Tongue (tissue), 1 donor: ENCODE measurements at regions not wholly inside any gene's neighbourhood (a gene's known extent, or its start where the extent isn't known, plus 50 kb on each side); places are given as distances from the start of the nearest gene placed in this dataset.
A peak's percentile ranks its signal among the peaks of the same experiment; 100 is the strongest.
"Not testable (repeated sequence)": the region's sequence is repeated elsewhere in the genome, so short reads cannot be mapped to it uniquely, and the experiment has no call there.

Experiments used
- DNase-seq: peaks from one replicate; pipeline ENCODE4 v3.0.0-alpha.2; 2015

DNA sequence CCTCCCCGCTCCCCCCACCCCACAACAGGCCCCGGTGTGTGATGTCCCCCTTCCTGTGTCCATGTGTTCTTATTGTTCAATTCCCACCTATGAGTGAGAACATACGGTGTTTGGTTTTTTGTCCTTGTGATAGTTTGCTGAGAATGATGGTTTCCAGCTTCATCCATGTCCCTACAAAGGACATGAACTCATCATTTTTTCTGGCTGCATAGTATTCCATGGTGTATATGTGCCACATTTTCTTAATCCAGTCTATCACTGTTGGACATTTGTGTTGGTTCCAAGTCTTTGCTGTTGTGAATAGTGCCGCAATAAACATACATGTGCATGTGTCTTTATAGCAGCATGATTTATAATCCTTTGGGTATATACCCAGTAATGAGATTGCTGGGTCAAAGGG lies 104.3 kb downstream of the MTPN start:
- DNase-seq, result not testable (repeated sequence)

DNA sequence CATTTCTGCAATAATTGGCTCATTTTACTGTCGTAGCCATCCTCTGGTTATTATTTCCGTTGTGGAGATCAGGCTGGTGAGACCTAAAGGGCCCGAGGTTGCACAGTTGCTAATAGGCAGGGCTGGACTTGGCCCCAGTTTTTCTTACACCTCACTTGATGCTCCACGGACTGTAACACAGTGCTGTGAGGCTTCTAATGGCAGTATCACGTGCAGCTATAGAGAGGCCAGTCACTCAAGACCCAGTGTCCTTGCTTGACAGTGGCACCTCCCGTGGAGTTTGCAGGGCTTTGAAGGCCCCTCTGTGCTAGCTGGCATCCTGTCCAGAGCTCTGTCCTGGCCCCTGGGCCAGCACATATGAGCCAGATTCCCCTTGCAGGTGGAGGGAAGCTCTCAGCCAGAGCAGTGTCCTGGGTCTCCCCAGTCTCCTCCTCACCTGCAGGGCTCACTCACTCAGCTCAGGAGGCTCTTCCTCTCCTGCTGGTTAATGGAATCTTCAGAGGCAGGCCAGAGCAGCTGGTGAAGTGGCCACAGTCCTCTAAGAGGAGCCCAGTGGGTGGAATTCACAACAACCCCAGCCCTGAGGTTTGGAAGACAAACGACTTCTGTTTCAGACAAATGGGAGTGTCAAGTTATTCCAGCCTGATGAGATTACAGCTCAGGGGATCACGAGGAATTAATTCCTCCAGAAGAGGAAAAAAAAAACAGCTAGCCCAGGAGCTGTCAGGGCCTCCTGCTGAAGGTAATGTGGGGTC lies 114.2 kb upstream of the FAM180A start:
- DNase-seq, result peak; percentile 43

GRCh38 chr7:135859538-135859937 lies 110.9 kb upstream of the FAM180A start:
- no peak for DNase-seq

DNA sequence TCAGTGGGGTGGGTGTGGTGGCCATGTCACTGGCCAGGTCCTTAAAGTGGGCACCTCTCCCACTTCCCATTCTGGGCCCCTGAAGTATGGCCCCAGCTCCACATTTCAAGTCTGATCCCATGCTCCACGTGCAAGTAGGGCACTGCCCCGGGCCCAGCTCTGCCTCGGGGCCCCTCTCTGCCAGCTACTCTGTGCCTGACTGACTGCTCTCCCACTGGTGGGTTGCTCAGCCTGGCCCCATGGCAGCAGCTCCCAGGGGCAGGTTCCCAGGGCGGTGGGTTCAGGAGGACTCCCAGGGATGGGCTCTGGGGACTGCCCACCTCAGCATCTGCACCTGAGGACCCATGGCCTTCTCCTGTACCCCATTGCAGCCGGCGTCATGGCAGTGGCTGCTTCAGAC lies 110.2 kb upstream of the FAM180A start:
- no peak for DNase-seq

DNA sequence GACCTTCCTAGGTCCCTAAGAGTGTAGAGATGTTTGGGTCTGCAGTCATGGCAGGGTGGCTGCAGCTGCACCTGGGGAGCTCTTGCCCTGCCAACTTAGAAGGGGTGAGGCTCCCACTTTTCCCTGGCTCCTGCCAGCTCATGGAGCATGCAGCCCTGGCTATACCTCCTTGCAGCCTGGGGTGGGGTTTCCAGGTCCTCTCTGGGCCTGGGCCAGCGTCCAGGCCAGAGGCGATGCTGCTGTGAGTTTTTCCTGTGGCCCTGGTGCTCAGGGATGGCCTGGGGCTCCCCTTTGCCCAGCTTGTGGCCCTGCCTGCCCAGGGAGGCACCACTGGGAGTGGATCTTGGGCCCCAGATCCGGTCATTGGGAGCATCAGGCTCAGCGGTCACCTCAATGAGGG lies 109.8 kb upstream of the FAM180A start:
- no peak for DNase-seq

DNA sequence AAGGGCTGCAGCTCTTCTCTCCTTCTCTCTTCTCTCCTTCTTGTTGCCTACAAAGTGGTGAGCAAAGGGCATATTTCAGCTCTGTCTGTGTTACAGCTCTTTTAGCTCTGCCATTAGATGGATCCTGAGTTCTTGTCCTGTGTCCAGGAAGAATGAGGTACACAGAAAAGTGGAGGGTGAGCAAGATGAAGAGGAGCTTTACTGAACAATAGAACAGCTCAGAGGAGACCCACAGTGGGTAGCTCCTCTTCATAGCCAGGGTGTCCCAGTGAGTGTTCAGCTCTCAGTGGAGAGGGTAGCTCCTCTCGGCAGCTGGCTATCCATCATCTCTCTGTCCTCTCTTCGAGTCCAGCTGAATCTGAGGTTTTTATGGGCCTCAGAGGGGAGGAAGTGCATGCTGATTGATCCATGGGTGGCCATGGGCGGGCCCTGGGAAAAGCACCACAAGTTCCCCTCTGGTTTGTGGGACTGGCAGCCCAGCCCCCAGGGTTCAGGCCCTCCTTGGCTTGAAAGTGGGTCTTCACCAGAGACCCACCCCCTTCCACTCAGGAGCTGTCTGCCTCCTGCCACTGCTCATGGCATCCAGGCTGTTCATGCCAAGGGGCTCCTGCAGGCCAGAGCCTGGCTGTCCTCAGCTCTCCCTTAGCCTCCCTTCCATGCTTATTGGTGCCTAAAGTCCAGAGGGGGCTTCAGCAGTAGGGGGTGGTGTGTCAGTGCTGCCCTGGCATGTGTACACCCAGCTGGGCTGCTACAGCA lies 109.1 kb upstream of the FAM180A start:
- no peak for DNase-seq

- DNase-seq, result no peak
These were observed 107.9 kb upstream of the FAM180A start for GRCh38 chr7:135856356-135857144.

DNA sequence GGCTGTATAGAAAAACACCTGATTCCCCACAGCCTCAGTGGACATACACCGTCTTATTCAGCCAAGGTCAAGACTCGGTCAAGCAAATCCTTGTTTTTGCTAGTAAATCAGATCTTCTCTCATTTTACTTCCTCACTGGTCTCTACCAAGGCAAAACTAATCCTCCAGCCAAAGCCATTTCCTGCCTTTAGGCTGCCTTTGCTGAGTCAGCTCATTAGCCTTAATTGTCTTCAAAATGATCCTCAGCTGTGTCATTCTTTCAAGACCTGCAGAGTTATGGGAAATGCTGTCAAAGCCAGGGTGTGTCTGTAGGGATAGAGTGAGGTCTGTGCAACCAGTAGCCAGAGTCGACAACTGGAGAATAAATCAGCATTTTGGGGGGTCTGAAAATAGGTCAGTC lies 107.2 kb upstream of the FAM180A start:
- peak; percentile 31 for DNase-seq

DNA sequence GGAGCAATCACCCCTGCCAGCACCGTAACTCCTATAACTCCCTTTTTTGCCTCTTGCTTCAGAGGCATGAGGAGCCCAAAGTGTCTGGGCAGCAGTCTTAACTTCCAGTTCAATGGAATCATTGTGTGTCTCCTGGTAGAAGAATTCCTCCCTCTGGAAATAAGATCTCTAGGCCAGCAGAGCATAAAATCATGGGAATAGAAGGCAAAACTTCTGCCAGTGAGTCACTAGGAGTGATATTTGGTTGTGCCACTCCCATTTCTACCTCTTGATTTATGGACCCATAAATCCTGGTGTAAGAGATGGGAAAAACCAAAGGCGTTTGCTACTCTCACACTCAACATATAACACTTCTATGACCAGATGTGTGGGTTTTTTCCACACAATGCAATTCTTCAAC lies 104.9 kb upstream of the FAM180A start:
- DNase-seq, result no peak

DNA sequence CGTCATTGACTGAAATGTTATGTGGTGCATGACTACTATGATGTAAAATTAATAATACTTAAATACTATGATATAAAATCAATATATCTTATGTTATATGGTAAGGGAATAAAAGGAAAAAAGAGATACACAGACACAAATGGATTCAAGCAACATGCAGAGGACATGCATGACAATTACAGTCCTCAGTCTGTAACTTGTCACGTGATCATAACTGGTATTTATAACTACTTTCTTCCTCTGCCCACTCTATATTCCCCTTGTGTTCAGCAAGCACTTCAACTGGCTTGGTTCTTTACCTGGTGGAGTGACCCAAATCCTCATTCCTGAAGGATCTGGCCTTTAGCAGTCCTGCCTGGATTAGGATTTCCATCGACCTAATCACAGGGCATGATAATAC lies 104.4 kb upstream of the FAM180A start:
- no peak for DNase-seq

- no peak for DNase-seq
These were observed 98.6 kb upstream of the FAM180A start for GRCh38 chr7:135847242-135847641.

- no peak for DNase-seq
These were observed 97.7 kb upstream of the FAM180A start for GRCh38 chr7:135846339-135846738.

GRCh38 chr7:135845415-135846075 lies 96.9 kb upstream of the FAM180A start:
- DNase-seq, result no peak

DNA sequence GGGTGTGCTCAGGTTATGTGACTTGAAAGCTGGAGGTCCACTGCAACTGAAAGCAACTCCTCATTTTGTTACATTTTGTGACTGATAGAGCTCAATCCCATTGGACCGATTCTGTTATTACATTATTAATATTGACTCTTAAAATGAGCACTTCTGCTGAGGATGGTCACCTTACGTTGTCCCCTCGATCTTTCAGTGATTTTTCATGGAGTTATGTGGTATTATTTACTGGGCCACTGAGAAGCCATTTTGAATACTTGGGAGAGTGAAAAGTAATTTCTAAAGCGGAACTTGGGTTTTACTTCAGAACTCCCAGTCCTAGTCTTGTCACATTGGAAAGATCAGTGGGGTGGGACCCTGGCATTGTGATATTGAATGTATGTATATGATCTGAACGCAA lies 96.3 kb upstream of the FAM180A start:
- no peak for DNase-seq

- no peak for DNase-seq
These were observed 94.6 kb upstream of the FAM180A start for GRCh38 chr7:135843214-135843613.

DNA sequence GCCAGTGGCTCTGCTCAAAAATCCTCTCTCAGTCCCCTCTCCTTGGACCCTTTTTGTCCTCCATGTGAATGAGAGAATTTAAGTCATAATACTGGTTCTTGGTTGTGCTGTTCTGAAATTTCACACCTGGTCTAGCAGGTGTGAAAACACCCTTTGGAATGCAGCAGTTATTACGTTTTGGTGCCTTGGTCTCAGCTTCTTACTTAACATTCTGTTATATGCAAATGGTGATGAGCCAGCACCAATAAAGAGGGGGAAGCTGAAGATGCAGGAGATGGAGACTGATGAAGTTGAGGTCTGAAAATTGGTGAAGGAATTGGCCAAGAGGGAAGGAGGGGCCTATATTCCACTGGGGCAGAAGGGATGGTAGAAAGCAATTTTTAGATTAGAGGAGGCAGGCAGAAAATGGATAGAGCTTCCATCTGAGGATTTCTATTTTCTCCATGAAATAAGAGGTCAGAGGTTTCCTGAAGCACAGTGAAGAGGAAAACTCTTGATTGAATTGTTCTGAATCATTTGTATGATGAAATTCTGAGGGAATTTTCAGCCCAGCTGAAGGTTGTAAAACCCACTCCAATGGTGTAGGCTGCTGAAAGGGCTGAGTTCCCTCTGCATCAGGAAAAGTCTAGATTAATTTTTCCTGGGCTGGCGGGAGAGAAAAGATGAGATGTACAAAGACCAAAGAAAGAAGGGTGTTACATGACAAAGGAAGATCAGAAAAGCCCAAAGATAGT lies 94.0 kb upstream of the FAM180A start:
- DNase-seq, result no peak

- no peak for DNase-seq
These were observed 92.0 kb upstream of the FAM180A start for GRCh38 chr7:135840591-135840990.

GRCh38 chr7:135837675-135838074 lies 89.1 kb upstream of the FAM180A start:
- DNase-seq, result no peak

DNA sequence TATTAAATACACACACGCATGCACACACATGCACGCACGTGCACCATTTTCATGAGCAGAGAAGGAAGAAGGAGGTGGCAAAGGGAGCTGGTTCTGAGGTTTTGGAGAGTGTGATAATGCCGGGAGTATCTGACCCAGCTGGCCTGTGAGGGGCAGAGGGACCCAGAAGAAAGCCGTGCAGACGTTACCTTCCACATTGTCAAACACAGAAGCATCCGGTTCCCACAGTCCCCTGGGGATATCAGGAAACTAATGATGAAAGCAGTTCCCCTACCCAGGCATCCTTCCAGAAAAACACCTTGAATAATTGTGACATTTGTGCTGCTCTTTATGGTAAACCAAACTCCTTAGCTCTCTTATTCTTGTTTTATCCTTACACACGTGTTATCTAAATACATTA lies 85.7 kb upstream of the FAM180A start:
- no peak for DNase-seq

DNA sequence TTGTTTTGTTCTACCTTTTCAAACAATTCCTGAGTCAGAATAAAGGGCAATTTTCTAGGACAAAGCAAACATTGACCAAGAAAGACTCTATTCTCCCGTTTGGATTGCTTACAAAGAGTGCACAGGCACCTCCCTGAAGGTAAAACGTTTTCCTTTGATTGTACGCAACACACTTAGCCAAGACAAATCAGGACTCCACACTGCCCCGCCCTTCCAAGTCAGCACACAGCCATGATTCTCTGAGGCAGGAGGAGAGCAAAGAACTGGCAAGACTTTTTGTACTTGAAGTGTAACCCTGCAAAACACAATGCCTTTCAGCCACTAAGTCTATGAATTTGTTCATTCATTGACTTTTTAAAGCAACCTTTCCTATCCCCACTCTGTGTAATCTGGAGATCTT lies 85.0 kb upstream of the FAM180A start:
- no peak for DNase-seq

- no peak for DNase-seq
These were observed 83.0 kb upstream of the FAM180A start for GRCh38 chr7:135831455-135832195.
